ENCODE measurements at regions not wholly inside any gene's neighbourhood (a gene's known extent, or its start where the extent isn't known, plus 50 kb on each side); places are given as distances from the start of the nearest gene placed in this dataset.

DNA sequence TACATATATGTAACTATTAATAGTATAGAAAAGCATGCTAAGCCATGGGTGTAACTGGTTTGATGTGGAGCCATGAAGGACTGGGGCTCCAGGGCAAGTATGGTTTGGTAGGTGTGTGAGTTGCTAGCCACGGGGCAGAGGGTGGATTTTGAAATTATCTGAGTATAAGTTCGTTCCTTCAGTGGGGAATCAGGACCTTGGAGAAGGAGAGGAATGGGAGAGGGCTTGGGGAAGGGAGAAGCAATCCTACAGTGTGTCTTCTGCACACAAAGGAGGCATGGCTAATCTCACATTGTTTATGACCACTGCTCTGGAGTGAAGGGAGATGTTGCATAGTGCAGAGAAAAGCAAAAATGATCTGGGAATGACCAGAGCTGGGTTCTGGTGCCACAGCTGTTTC, 127.8 kb upstream of the CADM1 start:
- TF ChIP-seq, protein P1, sequence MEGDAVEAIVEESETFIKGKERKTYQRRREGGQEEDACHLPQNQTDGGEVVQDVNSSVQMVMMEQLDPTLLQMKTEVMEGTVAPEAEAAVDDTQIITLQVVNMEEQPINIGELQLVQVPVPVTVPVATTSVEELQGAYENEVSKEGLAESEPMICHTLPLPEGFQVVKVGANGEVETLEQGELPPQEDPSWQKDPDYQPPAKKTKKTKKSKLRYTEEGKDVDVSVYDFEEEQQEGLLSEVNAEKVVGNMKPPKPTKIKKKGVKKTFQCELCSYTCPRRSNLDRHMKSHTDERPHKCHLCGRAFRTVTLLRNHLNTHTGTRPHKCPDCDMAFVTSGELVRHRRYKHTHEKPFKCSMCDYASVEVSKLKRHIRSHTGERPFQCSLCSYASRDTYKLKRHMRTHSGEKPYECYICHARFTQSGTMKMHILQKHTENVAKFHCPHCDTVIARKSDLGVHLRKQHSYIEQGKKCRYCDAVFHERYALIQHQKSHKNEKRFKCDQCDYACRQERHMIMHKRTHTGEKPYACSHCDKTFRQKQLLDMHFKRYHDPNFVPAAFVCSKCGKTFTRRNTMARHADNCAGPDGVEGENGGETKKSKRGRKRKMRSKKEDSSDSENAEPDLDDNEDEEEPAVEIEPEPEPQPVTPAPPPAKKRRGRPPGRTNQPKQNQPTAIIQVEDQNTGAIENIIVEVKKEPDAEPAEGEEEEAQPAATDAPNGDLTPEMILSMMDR (IDR thresholded peaks at IDR 0.05): no peak

DNA sequence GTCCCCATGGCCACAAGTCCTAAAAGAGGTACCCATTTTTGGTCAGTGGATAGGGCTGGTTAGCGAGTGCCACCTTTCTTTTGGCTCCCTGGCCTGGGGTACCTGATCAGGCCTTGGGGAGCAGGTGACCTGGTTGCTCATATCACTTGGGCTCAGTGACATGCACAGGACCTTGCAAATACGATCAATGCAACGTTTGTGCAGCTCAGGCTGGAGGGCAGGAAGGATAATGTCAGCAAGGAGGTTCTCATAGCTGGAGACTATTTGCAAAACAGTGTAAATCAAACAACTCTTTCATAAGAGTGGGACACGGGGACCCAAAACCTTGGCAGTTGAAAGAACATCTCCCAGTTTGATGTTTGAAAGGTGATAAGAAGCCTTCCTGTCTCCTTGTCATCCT, 127.4 kb upstream of the CADM1 start:
- TF ChIP-seq, protein P1 (IDR thresholded peaks at IDR 0.05): no peak

DNA sequence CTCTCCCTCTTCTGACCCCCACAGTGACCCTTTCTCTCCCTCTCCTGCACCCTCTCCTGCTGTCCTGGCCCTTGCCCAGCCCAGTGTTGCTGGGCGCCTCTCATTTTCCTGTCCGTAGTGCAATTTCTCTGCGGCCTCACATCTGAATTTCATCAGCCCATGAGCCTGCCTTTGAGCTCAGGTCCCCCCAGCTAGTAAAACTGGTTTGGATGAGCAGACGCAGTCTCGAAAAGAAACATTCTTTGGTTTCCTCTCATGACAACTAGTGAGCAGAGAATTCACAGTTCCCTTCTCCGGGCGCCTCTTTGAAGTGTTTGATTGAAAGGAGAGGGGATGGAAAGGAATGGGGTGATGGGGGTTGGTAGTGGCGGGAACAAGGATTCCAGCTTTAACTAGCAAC, 126.0 kb upstream of the CADM1 start:
- TF ChIP-seq, protein P1 (IDR thresholded peaks at IDR 0.05): no peak

DNA sequence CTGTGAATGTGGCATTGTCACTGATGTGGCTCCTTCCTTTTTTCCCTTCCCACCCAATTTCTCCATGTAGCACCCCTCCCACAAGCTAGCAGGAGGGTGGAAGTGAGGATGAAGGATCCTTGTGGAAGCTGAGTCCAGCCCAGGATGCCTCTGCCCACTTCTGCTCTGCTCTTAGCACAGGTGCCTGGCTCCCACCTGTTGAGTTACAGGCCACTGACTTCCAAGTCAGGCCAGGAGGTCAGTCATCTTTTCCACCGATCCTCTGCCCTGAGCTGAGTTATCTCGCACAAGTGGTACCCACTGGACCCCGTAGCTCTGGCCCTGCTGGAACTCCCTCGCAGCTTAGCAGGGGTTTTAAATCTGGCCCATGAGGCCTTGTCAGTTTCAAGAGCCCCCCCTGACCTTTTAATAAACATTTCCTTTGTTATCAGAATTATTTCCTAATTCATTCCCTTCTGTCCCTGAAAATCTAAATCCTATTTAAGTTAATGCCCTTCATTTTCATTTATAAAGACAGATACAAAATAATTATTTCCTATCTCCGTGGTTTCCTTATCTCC, 125.3 kb upstream of the CADM1 start:
- TF ChIP-seq, protein P1 (IDR thresholded peaks at IDR 0.05): no peak

DNA sequence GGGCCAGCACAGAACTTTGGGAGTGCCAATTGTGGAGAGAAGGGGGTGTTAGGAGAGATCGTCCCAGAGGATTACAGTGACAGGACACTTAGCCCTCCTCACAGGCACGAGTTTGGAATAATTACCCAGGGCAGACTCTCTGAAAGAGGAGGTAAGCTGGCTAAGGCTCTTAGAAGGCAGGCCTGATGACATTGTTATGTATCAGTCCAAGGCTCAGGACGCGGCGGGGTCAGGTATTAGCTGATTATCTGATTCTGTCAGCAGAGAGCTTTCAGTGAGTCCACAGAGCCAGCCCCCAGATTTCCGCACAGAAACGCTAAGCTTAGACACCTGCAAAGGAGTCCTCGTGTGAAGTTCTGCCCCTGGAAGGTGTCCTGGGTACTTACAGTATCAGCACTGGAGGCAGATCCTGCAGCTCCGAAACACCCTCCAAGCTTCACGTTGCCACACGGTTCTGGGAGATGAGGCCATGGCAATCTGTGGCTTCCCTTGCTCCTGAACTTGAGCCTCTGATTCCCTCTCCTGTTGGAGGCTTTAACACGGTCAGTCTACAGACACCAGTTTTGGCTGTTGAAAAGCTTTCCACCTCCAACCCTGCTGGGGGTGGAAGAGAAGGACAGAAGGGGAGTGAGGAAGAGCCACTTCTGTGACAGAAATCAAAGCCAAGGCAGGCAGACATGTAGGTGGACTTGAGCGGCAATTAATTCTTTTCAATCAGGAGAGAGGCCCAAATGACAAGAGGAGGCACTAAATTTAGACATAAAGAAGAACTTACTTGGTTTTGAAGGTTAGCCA, 123.6 kb upstream of the CADM1 start:
- TF ChIP-seq, protein P1 (IDR thresholded peaks at IDR 0.05): no peak

DNA sequence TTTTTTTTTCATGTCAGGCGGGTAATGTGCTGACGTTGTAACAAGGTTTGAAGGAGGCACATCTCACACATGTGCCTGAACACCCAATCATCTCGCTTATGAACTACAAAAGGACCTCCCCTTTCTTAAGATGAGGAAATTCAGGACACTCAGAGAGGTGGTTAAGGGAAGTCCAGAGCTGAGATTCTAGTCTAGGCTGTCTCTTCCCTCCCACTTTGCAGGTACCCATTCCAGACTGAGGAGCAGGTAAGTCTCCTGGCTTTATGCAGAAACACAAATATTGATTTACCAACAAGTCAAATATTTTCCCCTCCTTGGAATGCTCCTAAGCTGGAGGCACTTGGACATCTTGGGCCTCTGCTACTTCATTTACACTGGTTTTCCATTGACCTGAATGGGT, 122.9 kb upstream of the CADM1 start:
- TF ChIP-seq, protein P1 (IDR thresholded peaks at IDR 0.05): no peak

DNA sequence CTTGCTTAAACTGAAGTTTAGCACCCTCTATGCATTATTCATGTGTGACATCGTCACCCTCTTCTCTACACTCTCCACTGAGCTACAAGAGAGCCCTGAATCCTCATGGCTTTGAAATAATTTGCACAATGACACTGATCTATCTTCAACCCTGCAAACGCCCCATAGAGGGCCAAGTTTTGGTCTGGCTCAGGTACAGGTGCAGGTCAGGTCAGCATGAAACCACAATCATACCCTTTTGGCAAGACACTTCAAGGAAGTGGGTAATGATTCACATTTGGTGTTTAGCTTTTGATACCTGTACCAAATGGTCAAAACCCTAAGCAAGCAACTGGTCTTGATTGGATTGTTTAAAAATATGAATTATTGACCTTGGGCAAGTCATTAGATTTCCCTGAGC, 122.2 kb upstream of the CADM1 start:
- TF ChIP-seq, protein P1 (IDR thresholded peaks at IDR 0.05): no peak

Data from LNCAP (cell line).